ENCODE measurements at regions not wholly inside any gene's neighbourhood (a gene's known extent, or its start where the extent isn't known, plus 50 kb on each side); places are given as distances from the start of the nearest gene placed in this dataset.

DNA sequence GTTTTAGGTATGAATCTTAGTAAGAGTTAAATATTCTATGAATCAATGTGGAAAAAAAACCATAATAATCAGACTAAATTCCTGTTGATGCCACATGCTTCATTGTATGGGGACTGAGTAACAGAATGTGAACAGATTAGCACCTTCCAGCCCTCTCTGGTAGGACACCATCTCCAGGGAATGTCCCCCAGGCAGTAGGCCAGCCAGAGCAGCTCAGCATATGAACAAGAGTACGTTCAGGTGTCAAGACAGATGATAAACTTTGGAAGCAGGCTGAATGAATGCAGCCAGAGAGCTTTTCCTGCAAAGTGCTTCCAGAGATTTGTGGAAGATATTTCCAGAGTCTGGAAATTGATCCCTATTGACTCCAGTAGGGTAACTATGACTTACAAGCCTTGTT, 204.4 kb downstream of the RPS29 start:
- DNase-seq (ENCODE audit: low read depth, low spot score): no peak

DNA sequence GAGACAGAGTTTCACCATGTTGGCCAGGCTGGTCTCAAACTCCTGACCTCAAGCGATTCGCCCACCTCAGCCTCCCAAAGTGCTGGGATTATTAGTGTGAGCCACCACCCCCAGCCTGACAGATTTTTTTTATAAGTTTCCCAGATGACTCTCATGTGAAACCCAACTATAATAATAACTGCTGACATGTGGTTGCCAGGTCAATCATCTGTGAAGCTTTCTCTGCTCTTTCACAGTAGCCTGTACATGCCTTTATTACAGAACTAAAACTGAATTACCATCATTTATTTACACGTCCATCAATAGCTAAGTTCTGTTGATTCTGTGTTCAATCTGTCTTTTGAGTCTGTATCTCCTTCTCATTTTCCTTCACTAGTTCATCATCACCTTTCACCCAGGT, 218.5 kb downstream of the RPS29 start:
- DNase-seq (ENCODE audit: low read depth, low spot score): no peak

DNA sequence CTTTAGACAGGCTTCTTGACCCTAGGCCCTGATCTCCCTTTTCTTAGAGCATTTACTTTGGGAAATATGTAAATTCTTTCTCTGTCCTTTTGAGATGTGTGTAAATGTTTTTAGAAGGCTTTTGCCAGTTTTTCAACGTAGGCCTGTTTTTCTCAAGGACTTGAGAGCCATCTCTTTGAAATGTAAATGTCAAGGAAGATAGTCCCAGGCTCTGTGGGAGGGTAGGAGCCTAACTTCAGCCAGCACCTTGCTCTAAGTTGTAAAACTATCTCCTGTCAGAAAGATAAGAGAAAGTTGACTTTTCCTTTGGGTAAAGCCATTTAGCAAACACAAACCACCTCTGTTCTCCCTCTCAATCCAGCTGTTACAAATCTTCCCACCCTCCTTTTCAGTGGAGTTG, 219.8 kb downstream of the RPS29 start:
- DNase-seq (ENCODE audit: low read depth, low spot score): no peak

DNA sequence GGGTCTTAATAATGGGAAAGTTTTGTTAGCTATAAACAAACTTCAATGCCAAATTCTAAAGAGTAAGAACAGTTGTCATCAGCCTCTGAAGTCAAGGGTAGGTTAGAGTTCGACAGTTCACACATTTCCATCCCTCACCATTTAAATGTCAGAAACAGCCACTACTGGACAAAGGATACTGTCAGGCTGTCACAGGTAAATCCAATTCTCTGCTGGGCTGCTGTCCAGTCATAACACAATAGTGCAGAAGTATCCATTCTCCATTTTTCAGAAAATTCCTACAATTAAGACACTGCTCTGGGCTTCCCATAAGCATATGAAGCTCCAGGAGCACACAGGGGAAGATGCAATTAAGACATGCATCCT, 221.4 kb downstream of the RPS29 start:
- no peak for DNase-seq (ENCODE audit: low read depth, low spot score)

DNA sequence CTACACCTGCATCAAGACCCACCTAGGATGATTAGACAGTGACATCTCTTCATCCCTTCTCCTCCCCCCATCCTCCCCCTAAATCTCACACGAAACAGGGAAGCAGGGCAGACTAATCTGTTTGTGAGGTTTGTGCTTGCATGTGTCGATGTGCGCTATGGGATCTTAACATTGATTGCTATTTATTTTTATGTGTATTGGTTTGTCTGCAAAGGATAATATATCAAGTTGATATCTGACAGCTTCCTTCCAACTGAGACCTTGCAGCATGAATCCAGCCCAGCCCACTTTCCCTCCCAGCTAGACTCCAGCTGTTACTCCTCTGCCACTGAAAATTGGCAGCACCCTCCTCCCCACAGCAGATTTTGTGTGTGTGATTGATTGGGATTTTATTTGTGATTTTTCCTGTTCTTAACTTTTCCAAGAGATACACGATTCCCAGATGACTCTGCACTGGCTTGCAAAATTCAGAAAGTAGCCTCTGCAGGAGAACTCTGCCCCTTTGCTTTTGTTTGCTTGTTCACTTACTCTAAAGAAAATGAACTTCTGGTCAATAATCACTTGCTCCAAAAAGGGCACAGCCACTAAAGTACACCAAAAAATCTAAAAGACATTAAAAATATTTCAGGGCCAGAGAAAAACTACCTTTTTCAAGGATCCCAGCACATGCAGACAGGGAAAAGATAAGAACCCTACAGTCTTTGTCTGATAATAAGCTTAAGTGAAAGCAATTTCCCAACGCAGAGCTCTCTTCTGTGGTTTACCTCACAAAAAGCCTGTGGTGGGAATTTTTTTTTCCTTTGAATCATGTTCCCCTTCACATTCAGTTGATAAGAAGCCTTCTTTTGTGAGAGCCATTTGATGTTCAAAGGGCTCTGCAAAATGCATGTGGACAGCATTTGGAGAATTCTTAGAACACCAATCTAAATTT, 222.1 kb downstream of the RPS29 start:
- DNase-seq (ENCODE audit: low read depth, low spot score): no peak

DNA sequence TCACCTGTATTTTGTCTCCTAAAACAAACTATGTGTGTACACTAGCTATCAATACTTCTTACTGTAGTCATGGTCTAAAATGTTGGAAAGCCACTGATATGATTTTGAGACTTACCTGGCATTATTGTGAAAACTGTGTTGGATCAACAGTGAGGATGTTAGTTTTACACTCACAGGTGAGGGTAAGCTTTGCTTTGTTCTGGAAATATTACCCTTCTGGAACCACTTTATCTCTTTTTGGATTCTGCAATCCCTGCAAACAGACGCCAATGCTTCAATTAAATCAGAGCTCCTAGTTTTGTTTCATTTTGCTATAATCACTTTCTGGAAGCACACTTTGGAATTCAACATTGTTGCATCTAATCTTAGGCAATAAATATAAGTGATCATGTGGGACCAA, 223.3 kb downstream of the RPS29 start:
- no peak for DNase-seq (ENCODE audit: low read depth, low spot score)

DNA sequence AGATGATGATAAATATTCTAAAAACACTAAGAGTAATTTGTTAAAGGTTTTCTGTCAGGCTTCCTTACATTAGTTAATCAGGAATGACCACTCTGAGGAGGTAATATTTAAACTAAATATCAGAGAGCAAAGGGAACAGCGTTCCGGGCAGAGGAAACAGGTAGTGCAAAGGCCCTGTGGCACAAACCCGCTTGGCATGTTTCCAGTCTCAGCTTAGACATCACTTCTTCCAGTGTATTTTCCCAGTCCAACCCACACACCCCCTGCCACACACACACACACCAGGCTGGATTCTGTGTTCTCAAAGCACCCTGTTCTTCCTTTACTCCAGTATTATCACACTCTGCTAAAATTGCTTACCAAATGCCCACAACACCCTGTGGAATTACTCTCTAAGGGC, 247.1 kb downstream of the RPS29 start:
- DNase-seq (ENCODE audit: low read depth, low spot score): no peak

DNA sequence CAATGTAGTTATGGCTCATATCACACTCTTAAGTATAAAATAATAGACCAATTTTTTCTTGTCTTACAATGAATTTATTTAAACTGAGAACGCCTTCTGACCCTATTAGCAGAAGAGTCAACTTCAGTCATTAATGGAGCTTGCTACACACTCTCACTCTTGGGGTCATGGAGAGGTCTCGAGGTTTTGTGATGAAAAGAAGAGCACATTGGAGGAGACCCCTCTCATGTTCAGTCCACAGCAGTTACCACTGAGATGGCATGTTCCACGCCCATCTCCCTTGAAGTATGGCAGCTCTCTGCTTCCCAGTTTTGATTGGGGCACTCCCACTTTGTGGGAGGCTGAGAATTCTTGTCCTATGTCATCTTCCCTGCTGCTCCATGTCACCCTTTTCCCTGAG, 266.4 kb downstream of the RPS29 start:
- DNase-seq (ENCODE audit: low read depth, low spot score): no peak

DNA sequence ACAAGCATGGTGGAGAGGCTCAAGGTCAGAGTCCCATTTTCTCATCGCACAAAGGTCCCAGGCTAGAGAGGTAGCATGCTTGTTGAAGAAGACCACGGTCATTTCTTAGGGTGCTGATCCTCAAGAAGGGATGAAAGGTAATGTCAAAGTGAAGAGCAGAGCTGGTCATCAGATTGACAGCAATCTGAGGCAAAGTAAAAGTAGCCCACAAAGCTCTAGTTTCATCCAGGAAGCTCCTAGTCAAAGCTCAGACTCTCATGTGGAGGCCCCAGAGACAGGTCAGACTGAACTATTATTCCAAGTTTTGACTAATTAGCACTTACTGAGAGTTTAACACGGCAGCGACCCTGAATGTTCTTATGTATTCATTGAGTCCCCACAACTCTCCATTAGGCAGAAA, 270.6 kb downstream of the RPS29 start:
- no peak for DNase-seq (ENCODE audit: low read depth, low spot score)

DNA sequence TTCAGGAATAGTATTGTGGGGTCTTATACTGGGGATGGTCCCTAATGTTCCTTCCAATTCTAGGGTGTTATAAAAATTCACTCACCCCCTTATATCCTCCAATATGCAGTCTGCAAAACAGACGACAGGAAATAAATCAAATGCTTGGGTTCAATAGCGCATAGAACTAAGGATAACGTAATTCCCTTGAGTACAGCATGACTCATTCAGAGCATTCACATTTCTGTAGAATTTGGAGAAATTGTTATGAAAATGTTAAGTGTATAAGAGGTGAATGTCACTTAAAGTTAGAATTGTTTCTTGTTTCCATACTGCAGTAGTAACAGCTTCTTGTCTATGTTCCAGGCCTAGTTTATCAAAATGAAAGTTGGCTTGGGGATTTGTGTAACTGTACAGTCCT, 271.4 kb downstream of the RPS29 start:
- no peak for DNase-seq (ENCODE audit: low read depth, low spot score)

DNA sequence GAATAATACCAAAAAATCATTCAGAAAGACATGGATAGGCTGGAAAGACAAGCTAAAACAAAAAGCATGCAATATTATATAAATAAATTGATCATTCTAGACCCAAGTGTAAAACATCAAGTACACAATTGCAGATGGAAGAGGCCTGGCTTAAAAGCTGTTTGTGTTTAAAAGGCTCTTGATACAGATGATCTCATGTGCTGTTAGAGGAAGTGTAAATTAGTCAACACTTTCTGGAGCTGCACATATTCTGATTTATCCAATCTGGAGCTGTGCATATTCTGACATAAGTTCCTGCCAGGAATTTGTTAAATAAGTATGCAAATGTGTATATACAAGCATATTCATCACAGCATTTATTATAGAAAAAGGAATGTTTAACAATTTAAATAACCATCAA, 273.1 kb downstream of the RPS29 start:
- no peak for DNase-seq (ENCODE audit: low read depth, low spot score)

DNA sequence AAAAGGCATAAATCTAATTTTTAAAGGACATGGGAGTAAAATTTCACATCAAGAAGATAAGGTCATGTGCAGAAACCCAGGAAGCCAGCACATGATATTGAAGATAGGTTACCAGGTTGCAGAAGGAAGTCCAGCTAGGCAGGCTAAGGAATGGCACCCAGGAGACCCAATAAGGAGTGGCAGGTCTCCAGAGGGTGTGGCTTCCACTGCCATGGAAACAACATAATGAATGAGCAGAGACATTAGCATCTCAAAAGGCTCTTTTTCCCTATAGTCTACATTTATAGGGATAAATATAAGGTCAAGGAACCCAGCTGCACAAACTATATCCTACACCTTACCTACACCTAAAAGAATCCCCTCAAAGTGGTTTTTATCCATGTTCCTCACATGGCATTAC, 275.9 kb downstream of the RPS29 start:
- DNase-seq (ENCODE audit: low read depth, low spot score): no peak

DNA sequence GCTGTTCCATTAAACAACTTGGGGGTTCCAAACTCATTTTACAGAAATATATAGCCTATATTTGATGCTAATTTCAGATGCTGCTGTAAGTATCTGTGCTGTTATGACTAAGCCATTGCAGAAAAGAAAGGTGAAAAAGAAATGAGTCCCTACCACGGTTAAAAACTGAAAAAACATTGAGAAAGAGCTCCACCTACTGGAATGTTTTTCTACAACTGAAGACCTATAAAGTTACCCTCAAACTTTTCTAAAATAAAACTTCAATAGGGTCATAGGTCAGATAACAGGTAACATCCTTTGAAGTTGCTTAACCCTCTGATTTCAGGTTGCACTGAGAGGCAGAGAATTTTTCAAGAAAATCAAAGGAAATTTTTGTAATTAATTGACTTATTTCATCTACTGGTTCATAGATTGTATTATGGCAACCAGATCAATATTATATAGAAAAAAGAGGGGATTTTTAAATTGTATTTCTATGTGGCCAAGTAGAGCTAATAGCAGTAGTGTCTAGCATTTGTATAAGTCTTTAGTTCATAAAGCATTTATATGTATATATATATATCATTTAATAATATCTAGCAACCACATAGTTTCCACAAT, 279.9 kb downstream of the RPS29 start:
- no peak for DNase-seq (ENCODE audit: low read depth, low spot score)

DNA sequence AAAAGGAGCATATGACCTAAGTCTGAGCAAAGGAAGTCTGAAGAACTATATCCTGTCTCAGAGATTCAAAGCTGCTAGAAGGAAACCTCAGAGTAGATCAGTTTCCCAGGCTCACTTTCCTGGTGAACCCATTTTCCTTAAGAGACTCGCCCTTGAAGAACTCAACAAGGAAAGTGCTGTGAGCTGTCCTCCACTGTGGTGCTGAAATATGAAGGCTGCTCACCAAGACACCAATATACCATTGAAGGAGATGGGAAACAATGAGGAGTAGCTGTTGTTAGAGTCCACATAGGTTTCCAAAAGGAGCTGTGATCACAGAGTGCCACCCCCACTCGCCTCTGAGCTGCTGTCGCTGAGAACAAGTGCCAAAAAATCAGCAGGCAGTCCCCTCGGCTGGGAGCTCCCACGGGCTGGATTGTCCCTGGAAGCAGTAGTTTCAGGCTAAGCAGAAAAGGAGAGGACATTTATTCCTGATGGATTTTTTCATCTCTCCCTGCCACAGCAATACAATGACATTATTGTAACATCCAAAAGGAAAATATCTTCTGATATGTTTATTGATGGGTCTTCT, 282.1 kb downstream of the RPS29 start:
- DNase-seq (ENCODE audit: low read depth, low spot score): peak; percentile 21

DNA sequence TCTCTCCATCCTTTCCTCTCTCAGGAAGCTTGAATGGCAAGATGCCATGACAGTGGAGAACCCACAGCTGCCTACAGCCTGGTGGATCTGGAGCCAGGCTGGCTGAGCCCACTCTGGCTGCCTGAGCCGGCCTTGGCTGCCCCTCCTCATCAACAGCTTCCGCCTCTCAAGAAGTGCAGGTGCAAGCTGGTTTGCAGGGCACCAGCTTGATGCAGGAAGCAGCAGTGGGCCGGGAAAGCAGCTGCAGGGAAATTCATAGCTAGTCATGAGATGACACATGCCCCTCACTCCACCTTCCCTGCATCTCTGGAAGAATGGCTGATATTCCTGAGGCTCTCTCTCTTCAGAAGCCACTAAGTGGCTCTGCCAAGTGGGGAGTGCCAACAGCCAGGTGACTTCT, 289.1 kb downstream of the RPS29 start:
- no peak for DNase-seq (ENCODE audit: low read depth, low spot score)

DNA sequence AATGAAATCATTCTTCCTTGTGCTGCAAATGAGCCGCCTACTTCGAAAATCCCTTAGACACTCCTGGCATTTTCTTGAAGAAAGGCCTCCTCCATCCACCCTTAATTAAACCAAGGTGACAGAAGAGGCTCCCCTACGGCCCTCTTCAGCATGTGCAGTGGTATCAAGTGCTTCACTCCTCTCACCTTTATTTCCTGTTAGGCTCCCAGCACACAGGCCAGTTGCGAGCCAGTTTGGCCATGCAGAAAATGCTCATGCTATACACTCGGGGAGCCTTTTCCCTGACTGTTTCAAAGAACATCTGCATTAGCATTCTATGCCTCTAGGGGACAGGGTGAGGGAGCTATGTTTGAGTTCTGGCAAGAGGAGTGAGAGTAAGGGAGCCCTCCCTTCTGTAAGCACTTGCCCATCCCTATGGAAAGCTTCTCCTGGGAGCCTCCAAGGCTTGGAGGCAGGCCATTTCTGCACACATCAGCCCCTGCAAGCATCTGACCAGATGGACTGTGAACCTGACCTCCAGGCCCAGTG, 291.5 kb downstream of the RPS29 start:
- no peak for DNase-seq (ENCODE audit: low read depth, low spot score)

DNA sequence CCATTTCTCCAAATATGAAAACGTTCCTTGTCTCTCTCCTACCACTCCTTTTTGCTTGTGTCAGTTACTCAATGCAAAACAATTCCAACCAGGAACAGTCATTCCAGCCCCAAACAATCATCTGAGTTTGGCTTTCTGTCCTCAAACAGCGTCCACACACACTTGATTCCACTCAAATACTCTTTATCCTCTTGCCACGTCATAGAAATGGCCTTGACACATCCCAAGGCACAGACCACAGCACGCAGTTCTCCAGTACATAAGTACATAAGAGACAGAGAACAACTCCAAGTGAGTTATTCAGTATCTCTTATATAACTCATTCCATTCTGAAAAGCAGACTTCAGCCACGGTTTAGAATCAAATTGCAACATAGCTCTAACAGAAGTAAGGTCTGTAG, 299.2 kb downstream of the RPS29 start:
- no peak for DNase-seq (ENCODE audit: low read depth, low spot score)

DNA sequence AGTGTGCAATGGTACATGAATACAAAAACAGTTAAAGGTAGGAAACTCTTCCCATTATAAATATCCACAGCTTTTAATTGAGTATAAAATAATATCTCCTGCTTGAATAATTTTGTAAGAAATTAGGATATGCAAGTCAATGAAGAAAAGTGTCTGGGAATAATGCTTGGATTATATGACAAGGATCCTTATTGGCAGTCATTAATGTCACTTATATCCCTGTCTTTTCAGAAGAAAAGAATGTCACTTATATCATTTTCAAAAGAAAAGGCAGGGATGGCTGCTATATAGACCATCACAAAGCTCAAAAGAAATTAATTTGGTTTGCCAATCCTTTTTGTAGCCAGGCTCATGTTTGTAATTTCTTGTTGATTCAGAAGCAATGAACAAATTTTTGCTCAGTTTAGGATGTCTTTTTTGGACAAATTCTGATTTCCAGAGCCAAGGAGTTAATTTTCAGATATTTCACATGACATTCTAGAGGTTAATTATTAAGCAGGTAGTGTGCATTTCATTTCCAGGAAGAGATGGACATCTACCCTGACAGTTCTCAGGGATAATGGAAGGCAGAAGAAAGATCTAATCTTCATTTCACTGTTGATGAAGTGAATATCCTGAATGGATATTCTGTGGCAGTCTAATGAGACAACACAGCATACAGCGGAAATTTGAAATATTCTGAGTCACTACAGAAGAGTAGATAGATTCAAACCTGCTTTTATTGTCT, 299.8 kb downstream of the RPS29 start:
- no peak for DNase-seq (ENCODE audit: low read depth, low spot score)

DNA sequence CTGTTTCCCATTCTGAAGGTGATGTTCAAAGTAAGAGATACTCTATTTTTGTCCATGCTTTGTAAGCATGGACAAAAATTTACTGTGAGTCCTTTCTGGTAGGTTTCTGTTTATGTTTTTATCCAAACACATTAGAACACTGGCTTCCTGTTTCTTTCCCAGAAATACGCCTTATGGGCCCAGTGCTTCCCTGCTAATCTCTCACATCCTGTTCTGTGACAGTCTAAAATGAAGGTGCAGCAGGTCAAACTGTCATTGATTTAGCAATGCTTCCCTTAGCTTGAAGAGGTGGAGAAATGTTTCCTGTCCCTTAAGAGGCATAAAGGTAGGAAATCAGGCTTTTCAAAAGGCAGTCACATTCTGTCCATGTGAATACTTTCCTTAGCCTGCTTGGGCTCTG, 305.6 kb downstream of the RPS29 start:
- DNase-seq (ENCODE audit: low read depth, low spot score): no peak

DNA sequence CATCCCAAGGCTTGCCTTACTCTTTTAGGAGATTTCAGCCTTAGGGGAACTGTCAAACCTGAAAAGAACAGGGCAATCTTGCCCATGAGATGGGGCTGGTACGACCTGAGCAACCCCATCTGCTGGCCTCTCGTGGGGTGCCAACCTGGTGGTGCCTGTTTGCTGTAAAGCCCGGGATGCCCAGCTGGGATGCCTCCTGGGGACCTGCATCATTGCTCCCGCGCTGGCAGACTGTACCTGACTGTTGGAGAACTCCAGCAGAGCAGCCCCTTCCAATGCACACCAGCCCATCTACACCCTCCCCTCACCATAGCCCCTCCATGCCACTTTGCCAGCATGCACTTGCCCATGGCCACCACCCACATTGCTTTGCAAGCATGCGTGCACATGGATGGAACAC, 335.7 kb downstream of the RPS29 start:
- DNase-seq (ENCODE audit: low read depth, low spot score): no peak

DNA sequence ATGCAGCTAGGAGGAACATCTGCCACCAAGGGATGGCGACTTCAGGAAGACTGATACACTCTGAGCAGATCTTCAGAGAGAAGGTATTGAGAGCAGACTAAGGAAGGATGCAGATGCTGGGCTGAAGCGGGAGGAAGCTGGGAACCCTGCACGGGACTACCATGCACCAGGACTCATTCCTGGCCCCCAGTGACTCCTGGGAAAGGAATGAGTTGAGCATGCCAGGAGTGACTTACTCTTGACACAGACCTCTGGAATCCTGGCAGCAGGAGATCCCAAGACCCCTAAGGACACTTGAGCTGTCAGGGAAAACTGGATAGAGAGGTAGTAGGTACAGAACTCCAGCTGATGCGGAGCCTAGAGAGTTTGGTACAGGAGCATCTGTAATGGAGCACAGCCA, 336.1 kb downstream of the RPS29 start:
- DNase-seq (ENCODE audit: low read depth, low spot score): no peak

DNA sequence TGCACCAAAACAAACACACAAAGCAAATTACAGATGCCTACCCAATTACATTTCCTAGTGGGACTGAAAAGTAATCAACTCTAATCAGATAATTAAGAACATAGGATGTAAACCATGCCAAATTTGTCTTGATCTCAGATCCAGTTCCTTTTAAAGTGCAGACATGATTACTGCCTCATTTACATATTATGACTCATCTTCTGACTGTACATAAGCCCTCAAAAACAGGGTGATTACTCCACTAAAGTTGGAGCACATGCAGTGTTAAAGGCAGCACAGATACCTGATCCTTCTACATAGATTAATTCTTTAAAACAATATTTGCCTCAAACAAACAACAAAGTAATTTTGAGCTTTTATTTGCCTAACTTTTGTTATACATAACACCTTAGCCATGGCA, 337.2 kb downstream of the RPS29 start:
- no peak for DNase-seq (ENCODE audit: low read depth, low spot score)
